GM10266 (cell line): ENCODE measurements at regions not wholly inside any gene's neighbourhood (a gene's known extent, or its start where the extent isn't known, plus 50 kb on each side); places are given as distances from the start of the nearest gene placed in this dataset.

Source experiments
- DNase-seq: peaks from one replicate; pipeline ENCODE4 v3.0.0; 2012; ENCODE audit errors: extremely low spot score
- TF ChIP-seq, protein P1 (sequence below): IDR thresholded peaks from 2 replicates; pipeline ENCODE4 v1.5.1; 2012; ENCODE audit warnings: mild to moderate bottlenecking, low read depth; ENCODE audit not compliant: control insufficient read depth, insufficient read depth; ENCODE audit errors: missing control alignments

DNA sequence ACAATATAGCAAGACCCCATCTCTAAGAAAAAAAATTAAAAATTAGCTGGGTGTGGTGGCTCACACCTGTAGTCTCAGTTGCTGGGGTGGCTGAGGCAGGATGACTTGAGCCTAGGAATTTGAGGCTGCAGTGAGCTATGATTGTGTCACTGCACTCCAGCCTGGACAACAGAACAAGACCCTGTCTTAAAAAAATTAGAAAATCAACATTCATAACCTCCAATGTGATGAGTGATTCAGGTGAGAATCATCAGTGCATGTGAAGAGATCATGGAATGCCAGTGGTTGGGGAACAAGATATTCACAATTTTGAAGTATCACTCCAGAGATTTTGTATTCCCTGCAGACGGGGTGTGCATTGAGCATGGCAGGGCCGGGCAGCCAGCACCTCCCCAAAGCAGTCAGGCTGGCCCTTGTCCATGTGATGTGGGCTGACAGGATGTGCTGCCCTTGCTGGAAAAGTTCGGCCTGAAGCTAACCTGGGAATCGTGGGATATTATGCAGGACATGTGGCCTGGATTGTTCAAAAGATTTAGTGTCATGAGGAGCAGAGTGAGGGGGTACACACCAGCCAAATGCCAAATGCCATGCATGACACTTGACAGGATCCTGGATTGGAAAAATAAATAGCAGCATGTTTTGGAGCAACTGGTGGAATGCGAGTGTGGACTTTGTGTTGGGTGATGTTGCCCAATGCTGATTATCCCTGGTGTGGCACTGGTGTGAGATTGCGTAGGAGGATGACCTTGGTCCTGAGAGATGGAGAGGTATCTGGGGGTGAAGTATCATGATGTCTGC, 189.0 kb downstream of the RGS3 start:
- no peak for DNase-seq
- TF ChIP-seq, protein P1, sequence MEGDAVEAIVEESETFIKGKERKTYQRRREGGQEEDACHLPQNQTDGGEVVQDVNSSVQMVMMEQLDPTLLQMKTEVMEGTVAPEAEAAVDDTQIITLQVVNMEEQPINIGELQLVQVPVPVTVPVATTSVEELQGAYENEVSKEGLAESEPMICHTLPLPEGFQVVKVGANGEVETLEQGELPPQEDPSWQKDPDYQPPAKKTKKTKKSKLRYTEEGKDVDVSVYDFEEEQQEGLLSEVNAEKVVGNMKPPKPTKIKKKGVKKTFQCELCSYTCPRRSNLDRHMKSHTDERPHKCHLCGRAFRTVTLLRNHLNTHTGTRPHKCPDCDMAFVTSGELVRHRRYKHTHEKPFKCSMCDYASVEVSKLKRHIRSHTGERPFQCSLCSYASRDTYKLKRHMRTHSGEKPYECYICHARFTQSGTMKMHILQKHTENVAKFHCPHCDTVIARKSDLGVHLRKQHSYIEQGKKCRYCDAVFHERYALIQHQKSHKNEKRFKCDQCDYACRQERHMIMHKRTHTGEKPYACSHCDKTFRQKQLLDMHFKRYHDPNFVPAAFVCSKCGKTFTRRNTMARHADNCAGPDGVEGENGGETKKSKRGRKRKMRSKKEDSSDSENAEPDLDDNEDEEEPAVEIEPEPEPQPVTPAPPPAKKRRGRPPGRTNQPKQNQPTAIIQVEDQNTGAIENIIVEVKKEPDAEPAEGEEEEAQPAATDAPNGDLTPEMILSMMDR, result no peak

DNA sequence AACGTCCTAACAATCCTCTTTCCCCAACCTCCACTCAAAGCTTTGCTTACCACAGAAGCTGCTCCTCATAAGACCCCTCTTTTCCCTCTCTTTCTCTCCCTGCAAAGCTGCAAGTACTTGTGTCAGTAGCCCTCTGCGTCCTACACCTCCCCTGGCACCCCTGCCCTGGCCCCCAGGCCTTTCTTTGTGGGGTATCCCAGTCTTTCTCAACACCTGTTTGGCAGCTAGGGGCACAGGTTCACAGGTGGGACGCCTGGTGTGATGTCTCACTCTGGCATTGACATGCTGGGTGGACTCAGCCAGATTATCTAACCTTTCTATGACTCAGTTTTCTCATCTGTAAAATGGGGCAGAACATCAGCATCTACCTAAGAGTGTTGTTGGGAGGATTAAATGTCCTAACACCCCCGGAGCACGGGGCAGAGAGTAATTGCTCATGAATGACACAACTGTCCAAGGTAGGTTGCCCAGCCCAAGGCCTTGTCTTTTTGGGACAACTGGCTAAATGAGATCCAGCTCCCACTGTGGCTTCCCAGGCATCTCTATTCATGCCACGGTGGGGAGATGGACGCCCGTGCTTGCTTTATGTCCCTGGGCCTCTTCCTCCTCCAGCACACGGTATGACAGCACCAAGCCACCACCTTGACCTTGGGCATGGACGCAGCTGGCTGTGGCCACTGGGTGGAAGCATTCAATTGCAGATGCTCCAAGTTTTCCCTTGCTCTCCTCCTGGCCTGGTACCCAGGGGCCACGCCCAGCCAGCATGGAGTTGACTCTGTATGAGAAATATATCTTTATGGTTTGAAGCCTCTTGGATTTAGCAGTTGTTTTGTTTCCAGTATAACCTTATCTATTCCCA, 190.4 kb downstream of the RGS3 start:
- DNase-seq, result no peak
- TF ChIP-seq, protein P1, result no peak

DNA sequence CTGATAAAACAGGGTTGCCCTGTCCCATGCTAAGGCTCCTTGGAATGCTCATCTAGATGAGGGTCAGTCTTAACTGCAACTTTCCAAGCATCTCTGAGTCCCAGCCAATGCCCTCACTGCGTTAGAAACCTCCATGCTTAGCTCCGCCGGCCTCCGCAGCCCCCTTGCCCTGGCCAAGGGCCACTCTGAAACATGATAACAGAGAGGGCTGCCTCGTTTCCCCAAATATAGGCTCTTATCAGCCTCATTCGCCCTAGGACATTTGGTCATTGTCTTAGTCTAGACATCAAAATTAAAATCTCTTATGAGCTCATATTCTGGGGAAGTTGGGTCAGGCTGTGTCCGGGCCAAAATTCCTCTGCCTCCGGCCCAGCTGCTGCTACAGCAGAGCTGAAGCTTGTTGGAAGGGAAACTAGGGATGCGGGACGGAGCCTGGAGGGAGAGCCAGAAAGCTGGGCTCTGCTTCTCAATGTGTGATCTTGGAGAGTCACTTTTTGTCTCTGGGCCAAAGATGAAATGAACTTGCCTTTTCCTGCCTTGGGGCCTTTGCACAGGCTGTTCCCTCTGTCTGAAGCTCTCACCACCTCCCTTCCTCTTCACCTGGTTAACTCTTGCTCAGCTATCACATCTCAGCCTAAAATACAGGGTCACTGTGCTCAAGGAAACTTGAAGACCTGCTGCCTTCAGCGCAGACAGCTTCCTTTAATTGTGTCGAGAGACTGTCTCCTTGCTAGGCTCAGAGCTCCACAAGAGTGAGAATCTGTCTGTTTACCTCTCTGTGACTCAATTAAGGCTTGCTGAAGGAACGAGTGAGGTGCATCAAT, 191.3 kb downstream of the RGS3 start:
- TF ChIP-seq, protein P1, result no peak
- peak; percentile 24 for DNase-seq

DNA sequence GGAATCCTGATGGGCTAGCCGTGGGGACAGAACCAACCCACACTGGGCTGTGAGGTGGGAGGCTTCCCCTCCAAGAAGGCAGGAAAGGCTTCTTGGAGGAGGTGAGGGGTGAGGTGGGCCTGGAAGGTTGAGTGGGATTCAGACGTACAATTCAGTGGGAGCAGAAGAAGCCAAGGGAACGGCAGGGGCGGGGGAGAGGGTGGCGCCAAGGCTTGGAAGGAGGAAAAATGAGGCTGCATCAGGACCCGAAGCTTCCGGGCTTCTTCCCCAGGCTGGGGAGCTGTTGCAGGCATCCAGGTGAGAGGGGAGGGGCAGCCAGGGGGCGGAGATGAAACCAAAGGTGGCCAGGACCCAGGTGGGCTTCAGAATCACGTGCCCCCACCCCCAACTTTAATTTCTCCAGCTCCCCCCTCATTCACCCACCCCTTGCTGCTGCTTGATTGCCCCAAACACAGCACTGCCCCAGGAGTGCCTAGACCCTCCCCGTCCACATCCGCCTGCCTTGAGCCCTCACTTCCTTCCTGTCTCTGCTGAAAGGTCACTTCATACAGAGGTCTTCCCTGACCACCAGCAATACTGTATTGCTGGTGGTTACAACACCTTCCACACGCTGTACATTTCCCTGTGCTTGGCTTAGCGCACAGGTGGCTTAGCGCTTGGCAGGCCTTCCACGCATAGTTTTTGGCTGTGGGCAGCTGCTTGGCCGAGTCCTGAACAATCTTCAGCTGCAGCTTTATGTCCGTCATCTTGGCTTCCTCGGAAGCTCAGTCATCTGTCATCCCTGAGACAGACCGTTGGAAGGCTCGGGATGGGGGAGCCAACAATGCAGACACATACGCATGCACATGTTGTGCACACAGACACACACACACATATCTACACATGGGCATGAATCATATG, 193.5 kb downstream of the RGS3 start:
- TF ChIP-seq, protein P1, result no peak
- no peak for DNase-seq

DNA sequence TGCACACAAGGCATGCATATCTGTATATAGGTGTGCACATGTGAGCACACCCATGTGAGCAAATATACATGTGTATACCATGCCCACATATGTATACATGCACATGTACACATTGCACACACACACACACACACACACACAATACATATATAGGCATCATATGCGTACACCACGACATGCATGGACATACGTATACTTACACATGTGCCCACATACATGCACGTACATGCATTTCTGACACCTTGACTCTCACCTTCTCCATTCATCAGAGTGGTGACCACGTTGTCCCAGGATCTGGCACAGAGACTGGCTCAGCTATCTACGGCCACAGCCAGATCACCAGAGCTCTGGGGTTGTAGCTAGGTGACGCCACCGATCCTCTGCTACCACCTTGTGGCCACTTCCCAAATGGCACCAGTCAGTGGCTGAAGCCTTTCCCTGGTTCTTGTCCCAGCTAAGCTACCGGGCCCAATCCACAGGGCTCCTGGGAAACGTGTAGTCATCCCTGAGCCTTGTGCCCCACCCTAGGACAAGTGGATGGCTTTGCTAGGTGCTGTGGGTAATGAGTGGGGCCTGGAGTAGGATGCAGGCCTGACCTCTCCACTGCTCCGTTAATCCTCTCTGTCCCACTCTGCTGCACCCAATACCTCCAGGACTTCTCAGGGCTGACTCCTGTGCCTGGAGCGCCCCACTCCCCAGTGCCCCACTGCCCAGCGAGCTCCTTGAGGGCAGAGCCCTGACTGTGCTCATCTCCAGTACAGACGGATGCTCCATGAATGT, 194.4 kb downstream of the RGS3 start:
- TF ChIP-seq, protein P1, result peak; percentile 92
- DNase-seq, result peak; percentile 78

DNA sequence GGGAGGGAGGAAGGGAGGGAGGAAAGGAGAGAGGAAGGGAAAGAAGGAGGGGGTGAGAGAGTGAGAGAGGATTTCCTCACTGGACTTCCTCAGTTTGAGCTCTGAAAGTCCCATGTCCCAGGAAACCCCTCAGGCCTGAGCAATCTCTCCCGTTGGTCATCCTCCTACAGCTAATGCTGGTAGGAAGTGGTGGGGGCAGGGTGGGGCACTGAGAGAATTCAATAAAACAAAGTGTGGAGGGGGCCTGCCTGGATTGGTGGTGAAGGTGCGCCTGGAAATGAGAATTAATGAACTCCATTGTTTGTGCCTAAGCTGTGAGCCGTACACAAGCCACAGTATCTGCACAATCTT, 195.0 kb downstream of the RGS3 start:
- TF ChIP-seq, protein P1, result no peak
- no peak for DNase-seq
